ENCODE measurements at regions not wholly inside any gene's neighbourhood (a gene's known extent, or its start where the extent isn't known, plus 50 kb on each side); places are given as distances from the start of the nearest gene placed in this dataset.

- DNase-seq (ENCODE audit: low read depth, low spot score) (no peak), ATAC-seq (no peak)
- Histone ChIP-seq H3K36me3 (ENCODE audit: control insufficient read depth, insufficient read depth, low read length) (no peaks in the 10 kb centered on the region), H3K27ac (ENCODE audit: low read length) (no peak overlapping the region), H3K4me3 (ENCODE audit: low read depth in 2 of 2, low read length in 2 of 2) (no peak overlapping the region), H3K4me1 (ENCODE audit: control insufficient read depth, insufficient read depth, low read length) (no peaks in the 10 kb centered on the region), H3K27me3 (ENCODE audit: control insufficient read depth, insufficient read depth, low read length) (no peaks in the 10 kb centered on the region), H3K9me3 (ENCODE audit: control insufficient read depth, insufficient read depth, low read depth, low read length) (no peaks in the 10 kb centered on the region)
- ChIA-PET CTCF (no interaction called here), POLR2A (no interaction called here)
- in situ Hi-C loops (cut with HindIII; ENCODE audit: low pct_unique_long_range_greater_than_20kb, low sequenced_read_pairs) = no loop called here
- intact Hi-C loops (cut with micrococcal nuclease; ENCODE audit: unreplicated experiment) = no loop called here
- TF ChIP-seq REST (IDR thresholded peaks at IDR 0.05; ENCODE audit: insufficient read depth in 1 of 2, low read depth in 2 of 2, low read length in 1 of 2) = no peak
- no peak for TF ChIP-seq TCF7L2 (IDR thresholded peaks at IDR 0.05; ENCODE audit: low read depth, low read length)
- no peak for TF ChIP-seq SIN3A (IDR thresholded peaks at IDR 0.05; ENCODE audit: borderline replicate concordance, insufficient read depth, low read depth, low read length)
- TF ChIP-seq CTCF (IDR thresholded peaks at IDR 0.05) = no peak
- TF ChIP-seq POLR2AphosphoS5 (IDR thresholded peaks at IDR 0.05; ENCODE audit: low read depth, low read length) = no peak
- no TSS peak for BruUV-seq (replicated peaks)
Observed at GRCh38 chr4:103443324-103443723, 245.2 kb upstream of the CENPE start.

- H3K36me3 ChIP-seq (ENCODE audit: control insufficient read depth, insufficient read depth, low read length) = no peaks in the 10 kb centered on the region
- no peaks in the 10 kb centered on the region for H3K27me3 ChIP-seq (ENCODE audit: control insufficient read depth, insufficient read depth, low read length)
- in situ Hi-C loops (cut with HindIII; ENCODE audit: low pct_unique_long_range_greater_than_20kb, low sequenced_read_pairs) (no loop called here), intact Hi-C loops (cut with micrococcal nuclease; ENCODE audit: unreplicated experiment) (no loop called here)
- DNase-seq (ENCODE audit: low read depth, low spot score) (no peak), ATAC-seq (no peak)
- no peaks in the 10 kb centered on the region for H3K9me3 ChIP-seq (ENCODE audit: control insufficient read depth, insufficient read depth, low read depth, low read length)
- no peak overlapping the region for H3K27ac ChIP-seq (ENCODE audit: low read length)
- H3K4me1 ChIP-seq (ENCODE audit: control insufficient read depth, insufficient read depth, low read length) = no peaks in the 10 kb centered on the region
- BruUV-seq (replicated peaks) = no TSS peak
- ChIA-PET CTCF (interaction anchor here (0.7 kb wide), 1 partner anchor 47 kb away, joined by 3 read pairs; no protein-coding TSS in a partner anchor), POLR2A (no interaction called here)
- TF ChIP-seq REST (IDR thresholded peaks at IDR 0.05; ENCODE audit: insufficient read depth in 1 of 2, low read depth in 2 of 2, low read length in 1 of 2) = no peak
- no peak for TF ChIP-seq CTCF (IDR thresholded peaks at IDR 0.05)
- TF ChIP-seq TCF7L2 (IDR thresholded peaks at IDR 0.05; ENCODE audit: low read depth, low read length) = no peak
- TF ChIP-seq POLR2AphosphoS5 (IDR thresholded peaks at IDR 0.05; ENCODE audit: low read depth, low read length) = no peak
- no peak for TF ChIP-seq SIN3A (IDR thresholded peaks at IDR 0.05; ENCODE audit: borderline replicate concordance, insufficient read depth, low read depth, low read length)
- H3K4me3 ChIP-seq (ENCODE audit: low read depth in 2 of 2, low read length in 2 of 2) = no peak overlapping the region
Observed at GRCh38 chr4:103429283-103429682, 231.1 kb upstream of the CENPE start.
